Neural cell (in vitro differentiated cells): ENCODE measurements at regions not wholly inside any gene's neighbourhood (a gene's known extent, or its start where the extent isn't known, plus 50 kb on each side); places are given as distances from the start of the nearest gene placed in this dataset.

Source experiments
- H2AFZ ChIP-seq: fragments of 200-600, 300-800 bp; sonication (generic), shearing (Covaris generic); 2 replicates; pipeline ENCODE4 v1.6.0; 2014; ENCODE audit warnings: low read depth, mild to moderate bottlenecking, antibody characterized with exemption, low read length, moderate library complexity
- H3F3A ChIP-seq: fragments of 200-600 bp; shearing (Covaris generic); 2 replicates; pipeline ENCODE4 v1.6.1; 2016; ENCODE audit warnings: mild to moderate bottlenecking, moderate library complexity, mixed read lengths, antibody characterized with exemption, low read length; ENCODE audit not compliant: insufficient read depth, poor library complexity, severe bottlenecking
- H3K27ac ChIP-seq: fragments of 200-600, 300-800 bp; sonication (generic), shearing (Covaris generic); 2 replicates; pipeline ENCODE4 v1.5.1; 2014; ENCODE audit warnings: mild to moderate bottlenecking, low read length, moderate library complexity
- H3K27me3 ChIP-seq: fragments of 300-800, 200-600 bp; sonication (generic), shearing (Covaris generic); 2 replicates; pipeline ENCODE4 v1.6.0; 2014; ENCODE audit warnings: mild to moderate bottlenecking, low read depth, low read length, moderate library complexity; ENCODE audit not compliant: insufficient read depth
- H3K36me3 ChIP-seq: fragments of 300-800, 200-600 bp; sonication (generic), shearing (Covaris generic); 2 replicates; pipeline ENCODE4 v1.5.1; 2014; ENCODE audit warnings: mild to moderate bottlenecking, antibody characterized with exemption, low read length, moderate library complexity; ENCODE audit not compliant: insufficient read depth
- H3K4me2 ChIP-seq: fragments of 300-800, 200-600 bp; sonication (generic), shearing (Covaris generic); 2 replicates; pipeline ENCODE4 v1.6.0; 2014; ENCODE audit warnings: mild to moderate bottlenecking, low read length
- H3K4me3 ChIP-seq: fragments of 300-800, 200-600 bp; sonication (generic), shearing (Covaris generic); 2 replicates; pipeline ENCODE4 v1.5.1; 2014; ENCODE audit warnings: mild to moderate bottlenecking, low read length, moderate library complexity
- H3K79me2 ChIP-seq: fragments of 200-600 bp; shearing (Covaris generic); replicated peaks from 2 replicates; pipeline ENCODE4 v1.6.0; 2014; ENCODE audit warnings: mild to moderate bottlenecking, low read length, moderate library complexity; ENCODE audit not compliant: insufficient read depth
- H3K9ac ChIP-seq: fragments of 300-800, 200-600 bp; sonication (generic), shearing (Covaris generic); 2 replicates; pipeline ENCODE4 v1.6.1; 2016; ENCODE audit warnings: mild to moderate bottlenecking, low read length, mixed read lengths
- H3K9me2 ChIP-seq: fragments of 200-600 bp; shearing (Covaris generic); 2 replicates; pipeline ENCODE4 v1.6.1; 2016; ENCODE audit warnings: mild to moderate bottlenecking, low read length, mixed read lengths; ENCODE audit not compliant: insufficient read depth
- H3K9me3 ChIP-seq: fragments of 200-600, 300-800 bp; sonication (generic), shearing (Covaris generic); 2 replicates; pipeline ENCODE4 v1.6.1; 2016; ENCODE audit warnings: mild to moderate bottlenecking, mixed run types, low read length, moderate library complexity, mixed read lengths
- H4K20me1 ChIP-seq: fragments of 200-600 bp; shearing (Covaris generic); 2 replicates; pipeline ENCODE4 v1.6.1; 2016; ENCODE audit warnings: mild to moderate bottlenecking, mixed run types; ENCODE audit not compliant: insufficient read depth
- CTCF ChIP-seq: fragments of 450-650 bp; IDR thresholded peaks from 2 replicates; pipeline ENCODE4 v1.5.1; 2014; ENCODE audit warnings: antibody characterized with exemption, mild to moderate bottlenecking, moderate library complexity; ENCODE audit not compliant: poor library complexity, severe bottlenecking
- EP300 ChIP-seq: fragments of 450-650 bp; conservative IDR thresholded peaks from 2 replicates; pipeline ENCODE4 v1.6.1; 2014; ENCODE audit warnings: antibody characterized with exemption, mild to moderate bottlenecking, moderate library complexity; ENCODE audit not compliant: poor library complexity, severe bottlenecking
- EZH2 ChIP-seq: fragments of 200-600, 300-800 bp; shearing (Covaris generic), sonication (generic); IDR thresholded peaks from 2 replicates; pipeline ENCODE4 v1.6.1; 2014; ENCODE audit warnings: antibody characterized with exemption, low read length, borderline replicate concordance, mild to moderate bottlenecking; ENCODE audit not compliant: insufficient read depth, poor library complexity, severe bottlenecking
- MXI1 ChIP-seq: fragments of 450-650 bp; conservative IDR thresholded peaks from 2 replicates; pipeline ENCODE4 v1.6.1; 2014; ENCODE audit warnings: antibody characterized with exemption, mild to moderate bottlenecking; ENCODE audit not compliant: poor library complexity, severe bottlenecking
- POLR2AphosphoS5 ChIP-seq: IDR thresholded peaks from 2 replicates; pipeline ENCODE4 v1.6.1; 2012
- RAD21 ChIP-seq: fragments of 450-650 bp; conservative IDR thresholded peaks from 2 replicates; pipeline ENCODE4 v1.6.1; 2014; ENCODE audit warnings: antibody characterized with exemption, mild to moderate bottlenecking, moderate library complexity
- REST ChIP-seq: IDR thresholded peaks from 2 replicates; pipeline ENCODE4 v1.6.1; 2012; ENCODE audit warnings: borderline replicate concordance
- SMC3 ChIP-seq: fragments of 450-650 bp; conservative IDR thresholded peaks from 2 replicates; pipeline ENCODE4 v1.6.1; 2014; ENCODE audit warnings: antibody characterized with exemption, mild to moderate bottlenecking, moderate library complexity; ENCODE audit not compliant: poor library complexity
- TAF1 ChIP-seq: IDR thresholded peaks from 2 replicates; pipeline ENCODE4 v1.6.1; 2012; ENCODE audit warnings: low read depth

DNA sequence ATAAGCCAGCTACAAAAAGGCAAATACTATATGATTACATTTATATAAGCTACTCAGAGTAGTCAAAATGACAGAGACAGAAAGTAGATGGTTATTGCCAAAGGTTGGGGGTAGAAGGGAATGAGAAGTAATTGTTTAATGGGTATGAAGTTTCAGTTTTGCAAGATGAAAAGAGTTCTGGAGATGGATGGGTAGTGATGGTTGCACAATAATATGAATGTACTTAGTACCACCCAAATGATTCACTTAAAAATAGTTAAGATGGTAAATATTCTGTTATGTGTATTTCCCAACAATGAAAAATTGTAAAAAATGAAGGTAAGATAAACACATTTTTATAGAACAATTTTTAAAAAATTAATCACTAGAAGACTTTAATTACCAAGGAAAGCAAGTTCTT, 448.4 kb downstream of the ADCYAP1 start:
- no peak overlapping the region for H3K4me2 ChIP-seq
- no peaks in the 10 kb centered on the region for H3F3A ChIP-seq
- H3K79me2 ChIP-seq = no peaks in the 10 kb centered on the region
- no peak overlapping the region for H2AFZ ChIP-seq
- H3K9me3 ChIP-seq = no peaks in the 10 kb centered on the region
- no peak for TF ChIP-seq RAD21
- no peak for TF ChIP-seq POLR2AphosphoS5
- TF ChIP-seq CTCF = no peak
- no peak for TF ChIP-seq TAF1
- TF ChIP-seq EZH2 = no peak
- no peak for TF ChIP-seq EP300
- no peak for TF ChIP-seq SMC3
- no peak for TF ChIP-seq MXI1
- no peak for TF ChIP-seq REST
- H3K36me3 ChIP-seq = no peaks in the 10 kb centered on the region
- H3K4me3 ChIP-seq = no peak overlapping the region
- no peaks in the 10 kb centered on the region for H4K20me1 ChIP-seq
- no peak overlapping the region for H3K9ac ChIP-seq
- no peak overlapping the region for H3K27ac ChIP-seq
- no peaks in the 10 kb centered on the region for H3K27me3 ChIP-seq
- no peaks in the 10 kb centered on the region for H3K9me2 ChIP-seq

GRCh38 chr18:1357724-1358123, 453.1 kb downstream of the ADCYAP1 start:
- H3K27ac ChIP-seq = no peak overlapping the region
- TF ChIP-seq SMC3 = no peak
- TF ChIP-seq RAD21 = no peak
- TF ChIP-seq CTCF = no peak
- no peak for TF ChIP-seq EZH2
- TF ChIP-seq POLR2AphosphoS5 = no peak
- no peak for TF ChIP-seq EP300
- TF ChIP-seq TAF1 = no peak
- no peak for TF ChIP-seq REST
- TF ChIP-seq MXI1 = no peak
- H3K4me3 ChIP-seq = no peak overlapping the region
- no peaks in the 10 kb centered on the region for H3K27me3 ChIP-seq
- H3K9me2 ChIP-seq = no peaks in the 10 kb centered on the region
- no peaks in the 10 kb centered on the region for H3F3A ChIP-seq
- no peak overlapping the region for H3K9ac ChIP-seq
- no peaks in the 10 kb centered on the region for H4K20me1 ChIP-seq
- no peak overlapping the region for H2AFZ ChIP-seq
- no peaks in the 10 kb centered on the region for H3K36me3 ChIP-seq
- H3K9me3 ChIP-seq = no peaks in the 10 kb centered on the region
- no peak overlapping the region for H3K4me2 ChIP-seq
- H3K79me2 ChIP-seq = no peaks in the 10 kb centered on the region
